T1000 (cell line): ENCODE measurements at regions not wholly inside any gene's neighbourhood (a gene's known extent, or its start where the extent isn't known, plus 50 kb on each side); places are given as distances from the start of the nearest gene placed in this dataset.

Experiments used
- DNase-seq: peaks from one replicate; lab custom pipeline; 2025; ENCODE audit warnings: mixed read lengths; lab: John Stamatoyannopoulos, UW

- no peak for DNase-seq
These were observed 179.1 kb upstream of the RGMA start for GRCh38 chr15:93268066-93268465.

GRCh38 chr15:93266291-93266690 is 177.3 kb upstream of the RGMA start:
- no peak for DNase-seq

GRCh38 chr15:93265111-93265556 is 176.1 kb upstream of the RGMA start:
- no peak for DNase-seq

- no peak for DNase-seq
These were observed 172.8 kb upstream of the RGMA start for GRCh38 chr15:93261845-93262244.

GRCh38 chr15:93257920-93258319 is 168.9 kb upstream of the RGMA start:
- no peak for DNase-seq

- no peak for DNase-seq
These were observed 164.7 kb upstream of the RGMA start for GRCh38 chr15:93253681-93254080.

GRCh38 chr15:93252780-93253179 is 163.8 kb upstream of the RGMA start:
- no peak for DNase-seq

GRCh38 chr15:93250950-93251349 is 161.9 kb upstream of the RGMA start:
- no peak for DNase-seq

GRCh38 chr15:93250209-93250608 is 161.2 kb upstream of the RGMA start:
- DNase-seq, result no peak

GRCh38 chr15:93249623-93250022 is 160.6 kb upstream of the RGMA start:
- DNase-seq, result no peak

- DNase-seq, result no peak
These were observed 158.6 kb upstream of the RGMA start for GRCh38 chr15:93247466-93248121.

GRCh38 chr15:93246266-93247242 is 157.5 kb upstream of the RGMA start:
- DNase-seq, result no peak

- DNase-seq, result no peak
These were observed 156.6 kb upstream of the RGMA start for GRCh38 chr15:93245661-93246042.

GRCh38 chr15:93244696-93245660 is 156.0 kb upstream of the RGMA start:
- DNase-seq, result no peak

- DNase-seq, result no peak
These were observed 154.6 kb upstream of the RGMA start for GRCh38 chr15:93243573-93243972.

GRCh38 chr15:93241696-93242585 is 152.9 kb upstream of the RGMA start:
- DNase-seq, result no peak

- no peak for DNase-seq
These were observed 151.0 kb upstream of the RGMA start for GRCh38 chr15:93239993-93240392.

GRCh38 chr15:93239591-93239990 is 150.6 kb upstream of the RGMA start:
- DNase-seq, result no peak

GRCh38 chr15:93238641-93239040 is 149.6 kb upstream of the RGMA start:
- no peak for DNase-seq

GRCh38 chr15:93235926-93236780 is 147.1 kb upstream of the RGMA start:
- no peak for DNase-seq
